ENCODE measurements at regions not wholly inside any gene's neighbourhood (a gene's known extent, or its start where the extent isn't known, plus 50 kb on each side); places are given as distances from the start of the nearest gene placed in this dataset.

DNA sequence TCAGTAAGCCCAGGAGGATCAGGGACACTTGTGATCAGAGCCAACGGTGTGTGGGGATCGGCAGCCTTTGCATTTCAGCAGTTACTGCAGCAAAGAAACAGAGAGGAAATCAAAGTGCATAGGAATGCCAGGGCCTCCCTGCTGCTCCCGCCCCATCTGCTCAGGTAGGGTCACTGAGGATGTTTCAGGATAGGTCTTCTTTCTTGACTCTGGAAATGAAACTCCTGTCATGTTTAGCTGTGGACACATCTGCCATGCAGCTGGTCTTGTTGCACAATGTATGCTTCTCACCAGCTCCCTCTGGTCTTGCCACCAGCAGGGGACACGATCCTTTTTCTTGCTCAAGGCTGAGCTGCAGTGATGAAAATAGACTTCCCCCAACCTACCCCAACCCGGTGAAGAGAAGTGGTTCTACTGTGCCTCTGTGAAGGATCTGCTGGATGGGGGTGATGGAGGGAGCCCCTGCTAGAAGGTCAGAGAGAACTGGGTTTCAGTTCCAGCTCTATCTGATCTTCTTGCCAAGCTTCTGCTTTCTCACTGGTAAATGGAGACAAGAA lies 185.2 kb upstream of the KLF4 start:
- TF ChIP-seq, protein P1, sequence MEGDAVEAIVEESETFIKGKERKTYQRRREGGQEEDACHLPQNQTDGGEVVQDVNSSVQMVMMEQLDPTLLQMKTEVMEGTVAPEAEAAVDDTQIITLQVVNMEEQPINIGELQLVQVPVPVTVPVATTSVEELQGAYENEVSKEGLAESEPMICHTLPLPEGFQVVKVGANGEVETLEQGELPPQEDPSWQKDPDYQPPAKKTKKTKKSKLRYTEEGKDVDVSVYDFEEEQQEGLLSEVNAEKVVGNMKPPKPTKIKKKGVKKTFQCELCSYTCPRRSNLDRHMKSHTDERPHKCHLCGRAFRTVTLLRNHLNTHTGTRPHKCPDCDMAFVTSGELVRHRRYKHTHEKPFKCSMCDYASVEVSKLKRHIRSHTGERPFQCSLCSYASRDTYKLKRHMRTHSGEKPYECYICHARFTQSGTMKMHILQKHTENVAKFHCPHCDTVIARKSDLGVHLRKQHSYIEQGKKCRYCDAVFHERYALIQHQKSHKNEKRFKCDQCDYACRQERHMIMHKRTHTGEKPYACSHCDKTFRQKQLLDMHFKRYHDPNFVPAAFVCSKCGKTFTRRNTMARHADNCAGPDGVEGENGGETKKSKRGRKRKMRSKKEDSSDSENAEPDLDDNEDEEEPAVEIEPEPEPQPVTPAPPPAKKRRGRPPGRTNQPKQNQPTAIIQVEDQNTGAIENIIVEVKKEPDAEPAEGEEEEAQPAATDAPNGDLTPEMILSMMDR (IDR thresholded peaks at IDR 0.05; ENCODE audit: extremely low read depth, missing control alignments) = no peak
- no peak for DNase-seq (ENCODE audit: low spot score)

DNA sequence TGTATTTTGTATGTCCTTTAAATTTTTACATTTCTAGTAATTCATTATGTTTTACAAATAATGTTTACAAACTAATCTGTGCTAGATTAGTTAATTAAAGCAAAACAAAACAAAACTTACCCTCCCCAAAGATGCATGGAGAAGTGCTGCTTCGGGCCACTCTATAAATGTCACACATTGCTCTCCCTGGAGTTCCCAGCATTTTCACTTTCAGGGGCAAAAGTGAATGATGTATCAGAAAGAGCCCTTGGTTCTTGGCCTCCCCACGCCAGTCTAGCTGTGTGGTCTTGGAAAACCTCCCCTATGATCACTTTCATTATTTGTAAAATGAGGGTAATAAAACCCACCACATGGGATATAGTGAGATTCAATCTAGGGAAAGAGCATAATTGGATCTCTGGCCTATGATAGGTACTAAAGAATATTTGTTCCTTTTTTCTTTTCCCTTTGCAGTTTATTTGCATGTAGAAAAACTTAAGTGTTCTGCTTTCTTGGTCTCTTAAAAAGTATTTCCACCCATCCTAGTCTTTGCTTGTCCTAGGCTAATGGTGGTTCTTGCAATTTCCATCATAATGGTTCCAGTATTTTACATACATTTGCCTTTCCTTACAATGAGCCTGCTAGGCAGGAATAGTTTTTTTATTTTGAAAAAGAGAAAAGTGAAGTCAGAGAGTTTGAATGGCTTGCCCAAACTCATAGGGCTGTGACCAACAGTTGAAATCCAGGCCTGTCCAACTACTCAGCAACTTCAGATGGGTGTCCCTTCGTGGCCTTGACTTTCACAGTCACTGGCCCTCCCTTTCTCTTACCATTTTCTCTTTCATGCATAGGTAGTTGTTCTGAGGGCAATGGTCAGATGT lies 184.5 kb upstream of the KLF4 start:
- DNase-seq (ENCODE audit: low spot score) = no peak
- TF ChIP-seq, protein P1 (IDR thresholded peaks at IDR 0.05; ENCODE audit: extremely low read depth, missing control alignments) = no peak

DNA sequence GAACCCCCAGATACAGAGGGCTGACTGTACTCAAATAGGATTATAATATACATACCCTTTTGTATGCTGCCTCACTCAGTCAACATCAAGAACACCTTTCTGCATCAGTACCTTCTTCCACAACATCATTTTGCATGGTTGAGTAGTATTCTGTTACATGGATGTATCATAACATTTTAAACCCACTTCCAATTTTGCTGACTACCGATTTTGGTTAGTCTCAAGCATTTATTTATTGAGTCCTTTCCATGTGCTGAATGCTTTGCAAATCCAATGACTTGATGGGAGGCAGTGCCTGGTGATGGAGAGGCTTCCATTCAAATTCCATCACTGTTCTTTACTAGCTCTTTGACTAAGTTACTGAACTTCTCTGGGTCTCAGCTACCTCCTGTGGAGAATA lies 182.0 kb upstream of the KLF4 start:
- TF ChIP-seq, protein P1 (IDR thresholded peaks at IDR 0.05; ENCODE audit: extremely low read depth, missing control alignments) = no peak
- no peak for DNase-seq (ENCODE audit: low spot score)

DNA sequence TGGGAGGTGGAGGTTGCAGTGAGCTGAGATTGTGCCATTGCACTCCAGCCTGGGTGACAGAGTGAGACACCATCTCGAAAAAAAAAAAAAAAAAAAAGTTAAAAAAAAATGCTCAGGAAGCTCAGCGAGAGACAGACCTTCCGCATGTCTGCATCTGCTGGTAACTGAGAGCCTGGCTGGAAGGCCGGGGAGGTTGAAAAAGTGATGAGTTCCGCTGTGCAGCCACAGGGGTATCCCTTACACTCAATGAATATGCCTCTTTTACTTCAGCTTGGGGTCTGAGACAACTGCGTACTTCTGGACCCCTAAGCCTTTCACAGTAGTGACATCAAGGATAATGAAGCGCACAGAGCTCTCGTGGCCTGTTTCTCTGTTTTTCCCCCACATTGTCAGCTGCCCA lies 179.9 kb upstream of the KLF4 start:
- TF ChIP-seq, protein P1 (IDR thresholded peaks at IDR 0.05; ENCODE audit: extremely low read depth, missing control alignments) = no peak
- no peak for DNase-seq (ENCODE audit: low spot score)

DNA sequence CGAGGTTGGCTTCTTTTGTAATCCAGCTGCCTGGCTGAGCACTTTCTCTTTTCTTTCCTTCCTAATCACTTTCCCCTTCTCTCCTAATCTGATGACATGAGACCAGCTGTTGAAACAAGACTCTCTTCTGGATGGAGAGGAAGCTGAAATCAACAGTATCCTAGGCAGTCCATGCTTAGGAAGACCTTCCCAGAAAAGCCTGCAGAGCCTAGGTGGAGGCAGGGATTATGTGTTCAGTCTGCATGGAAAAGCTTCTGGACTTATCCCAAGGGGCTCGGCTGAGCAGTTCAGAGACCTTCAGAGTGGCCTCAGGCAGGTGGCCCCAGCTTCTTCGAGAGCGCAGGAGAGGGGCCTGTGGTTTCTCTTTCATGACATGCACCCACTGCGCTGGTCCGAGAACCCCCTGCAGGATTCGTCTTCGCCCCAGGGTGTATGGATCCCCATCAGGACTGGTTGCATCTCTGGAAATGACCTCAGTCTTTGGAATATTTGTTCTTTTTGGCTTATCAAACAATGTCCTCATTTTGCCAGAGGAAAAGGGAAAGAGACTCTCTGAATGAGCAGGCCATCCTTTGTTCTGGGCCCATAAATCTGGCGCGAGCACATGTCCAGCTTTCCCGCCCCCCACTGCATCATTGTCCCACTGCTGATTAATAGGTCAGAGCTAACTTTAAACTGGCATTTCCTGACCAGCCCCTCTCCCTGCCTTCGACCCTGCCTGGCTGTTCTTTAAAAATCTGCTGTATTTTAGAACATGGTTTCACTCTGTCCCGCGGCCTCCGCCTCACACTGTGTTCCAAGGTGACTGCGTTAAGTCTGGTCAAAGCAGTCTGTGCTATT lies 177.9 kb upstream of the KLF4 start:
- TF ChIP-seq, protein P1 (IDR thresholded peaks at IDR 0.05; ENCODE audit: extremely low read depth, missing control alignments) = no peak
- DNase-seq (ENCODE audit: low spot score) = no peak

DNA sequence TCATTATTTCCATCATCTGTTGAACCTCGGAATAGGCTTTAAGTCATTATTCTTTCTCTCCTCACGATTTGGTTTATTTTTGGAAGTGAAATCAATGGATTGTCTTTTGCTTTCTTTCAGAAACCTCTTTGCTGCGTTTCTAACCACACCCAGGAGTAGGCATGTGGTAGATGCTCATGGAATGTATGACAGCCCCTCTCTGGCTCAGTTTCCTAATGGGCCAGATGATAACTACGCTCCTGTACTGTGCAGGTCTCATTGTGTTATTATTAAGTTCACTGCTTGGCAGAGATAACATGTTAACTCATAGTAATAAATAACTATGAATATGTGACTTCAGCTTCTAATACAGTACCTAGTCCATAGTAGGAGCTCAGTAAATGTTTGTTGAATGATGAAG lies 175.5 kb upstream of the KLF4 start:
- DNase-seq (ENCODE audit: low spot score) = no peak
- TF ChIP-seq, protein P1 (IDR thresholded peaks at IDR 0.05; ENCODE audit: extremely low read depth, missing control alignments) = no peak

DNA sequence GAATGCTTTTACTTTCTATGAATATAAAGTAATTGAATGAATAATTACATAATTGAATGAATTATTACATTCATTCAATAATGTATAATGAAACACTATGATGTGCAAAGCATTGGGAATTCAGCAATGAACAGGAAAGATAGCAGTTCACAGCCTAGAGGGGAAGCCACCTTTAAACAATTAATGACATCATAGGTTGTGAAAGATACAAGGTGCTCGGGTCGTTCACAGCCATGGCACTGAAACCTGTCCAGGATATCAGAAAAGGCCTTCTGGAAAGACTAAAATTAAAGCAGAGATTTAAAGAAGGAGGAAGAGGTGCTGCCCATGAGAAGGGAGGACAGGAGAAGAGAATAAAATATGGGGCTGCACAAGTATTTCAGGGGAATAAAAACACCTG lies 171.4 kb upstream of the KLF4 start:
- DNase-seq (ENCODE audit: low spot score) = no peak
- TF ChIP-seq, protein P1 (IDR thresholded peaks at IDR 0.05; ENCODE audit: extremely low read depth, missing control alignments) = no peak
